ENCODE measurements at regions not wholly inside any gene's neighbourhood (a gene's known extent, or its start where the extent isn't known, plus 50 kb on each side); places are given as distances from the start of the nearest gene placed in this dataset.

DNA sequence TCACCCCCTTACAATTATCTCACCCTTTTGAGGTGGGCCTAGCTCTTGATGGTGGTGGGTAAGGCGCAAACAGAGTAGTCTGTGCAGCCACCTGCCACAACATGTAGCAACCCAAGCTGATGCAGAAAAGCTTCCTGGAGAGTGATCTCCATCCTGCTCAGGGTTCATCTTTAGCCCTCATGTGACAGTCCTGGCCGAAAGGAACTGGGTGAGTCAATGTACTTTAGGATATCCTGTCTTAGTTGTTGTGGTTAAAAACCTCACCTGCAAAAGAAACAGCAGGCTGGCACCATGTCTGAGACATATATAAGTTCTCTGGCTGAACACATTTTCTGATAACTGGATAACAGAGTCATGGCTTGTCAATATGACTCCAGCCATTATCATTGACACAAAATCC, 183.5 kb upstream of the CPHXL start:
- DNase-seq (ENCODE audit: low read depth, low spot score), result no peak
- in situ Hi-C loops (cut with HindIII; ENCODE audit: low pct_unique_long_range_greater_than_20kb, low sequenced_read_pairs), result no loop called here

DNA sequence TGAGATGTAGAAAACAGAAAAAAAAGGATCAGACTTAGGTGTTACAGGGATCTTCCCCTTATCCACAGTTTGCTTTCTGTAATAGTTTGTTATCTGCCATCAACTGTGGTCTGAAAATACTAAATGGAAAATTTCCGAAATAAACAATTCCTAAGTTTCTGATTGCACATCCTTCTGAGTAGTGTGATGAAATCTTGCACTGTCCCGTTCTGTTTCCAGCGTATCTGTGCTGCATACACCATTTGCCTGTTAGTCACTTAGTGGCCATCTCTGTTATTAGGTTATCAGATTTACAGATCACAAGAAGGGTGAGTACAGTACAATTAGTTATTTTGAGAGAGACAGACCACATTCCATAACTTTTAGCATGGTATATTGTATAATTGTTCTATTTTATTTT, 185.6 kb upstream of the CPHXL start:
- no peak for DNase-seq (ENCODE audit: low read depth, low spot score)
- in situ Hi-C loops (cut with HindIII; ENCODE audit: low pct_unique_long_range_greater_than_20kb, low sequenced_read_pairs), result no loop called here

DNA sequence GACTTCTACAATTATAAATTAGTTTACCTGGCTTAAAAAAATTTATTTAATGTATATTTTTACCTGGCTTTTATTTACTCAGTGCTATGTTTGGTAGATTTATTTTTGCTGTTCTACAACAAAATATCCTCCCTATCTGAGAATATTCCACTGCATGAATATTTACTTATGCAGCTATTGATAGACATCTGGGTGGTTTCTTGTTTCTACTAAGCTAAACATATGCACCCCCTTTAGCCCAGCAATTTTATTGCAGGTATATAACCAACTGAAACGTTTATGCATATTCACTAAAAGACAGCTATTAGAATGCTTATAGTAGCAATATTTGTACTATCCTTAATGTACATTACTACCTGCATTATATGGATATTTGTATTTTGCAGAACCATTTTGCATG, 187.7 kb upstream of the CPHXL start:
- in situ Hi-C loops (cut with HindIII; ENCODE audit: low pct_unique_long_range_greater_than_20kb, low sequenced_read_pairs), result no loop called here
- no peak for DNase-seq (ENCODE audit: low read depth, low spot score)

DNA sequence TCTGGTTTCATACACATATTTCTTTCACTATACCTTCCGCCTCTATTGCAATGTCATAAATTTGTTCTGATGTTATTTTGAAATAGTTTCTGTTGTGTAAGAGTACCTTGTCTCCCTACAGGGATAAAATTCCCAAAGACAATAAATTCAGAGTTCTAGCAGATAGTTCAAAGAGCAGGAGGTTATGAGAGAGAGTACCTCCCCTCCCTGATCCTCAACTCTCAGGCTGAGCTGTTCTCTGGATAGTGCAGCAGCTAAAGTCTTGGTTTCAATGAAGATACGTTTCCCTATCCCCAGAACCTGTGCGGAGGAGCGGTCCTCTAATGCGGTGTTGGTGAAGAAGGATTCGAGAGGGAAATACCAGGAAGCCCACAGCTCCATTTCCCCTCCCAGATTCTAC, 190.2 kb upstream of the CPHXL start:
- in situ Hi-C loops (cut with HindIII; ENCODE audit: low pct_unique_long_range_greater_than_20kb, low sequenced_read_pairs), result no loop called here
- DNase-seq (ENCODE audit: low read depth, low spot score), result no peak

DNA sequence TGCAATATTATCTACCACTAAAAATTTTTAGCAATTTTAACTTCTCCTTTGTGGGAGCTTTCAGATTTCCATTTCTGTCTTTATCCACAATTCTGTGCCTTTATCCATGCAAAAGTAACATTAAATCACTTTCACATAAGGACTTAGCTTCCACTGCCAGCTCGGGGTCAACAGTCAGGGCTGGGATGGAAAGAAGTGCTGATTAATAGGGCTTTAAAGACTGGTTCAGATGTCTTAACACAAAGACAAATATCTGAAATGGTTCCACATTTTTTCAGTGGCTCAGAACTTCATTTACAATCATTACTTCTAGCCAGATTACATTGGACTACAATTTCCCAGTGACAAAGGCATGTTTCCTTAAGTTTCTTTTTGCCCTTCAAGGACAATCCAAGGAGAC, 191.8 kb upstream of the CPHXL start:
- no peak for DNase-seq (ENCODE audit: low read depth, low spot score)
- in situ Hi-C loops (cut with HindIII; ENCODE audit: low pct_unique_long_range_greater_than_20kb, low sequenced_read_pairs), result no loop called here

DNA sequence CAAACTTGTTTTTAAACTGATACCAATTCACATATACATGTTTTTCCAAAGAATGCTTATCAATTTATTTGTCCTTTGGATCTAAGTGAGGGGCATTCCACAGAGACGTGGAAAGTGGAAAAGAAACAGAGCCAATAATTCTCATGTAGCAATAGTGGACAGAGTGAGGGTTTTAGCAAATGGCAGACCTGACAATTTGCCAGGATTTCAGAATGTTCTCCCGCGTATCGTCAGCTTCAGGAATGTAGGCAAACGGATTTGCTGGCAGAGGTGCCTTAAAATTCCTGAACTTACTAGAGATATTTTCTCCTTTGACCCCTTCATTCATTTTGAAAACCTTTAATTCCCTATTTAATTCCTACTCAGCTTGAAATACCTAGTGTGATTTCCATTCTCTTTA, 193.4 kb upstream of the CPHXL start:
- no peak for DNase-seq (ENCODE audit: low read depth, low spot score)
- in situ Hi-C loops (cut with HindIII; ENCODE audit: low pct_unique_long_range_greater_than_20kb, low sequenced_read_pairs), result no loop called here

DNA sequence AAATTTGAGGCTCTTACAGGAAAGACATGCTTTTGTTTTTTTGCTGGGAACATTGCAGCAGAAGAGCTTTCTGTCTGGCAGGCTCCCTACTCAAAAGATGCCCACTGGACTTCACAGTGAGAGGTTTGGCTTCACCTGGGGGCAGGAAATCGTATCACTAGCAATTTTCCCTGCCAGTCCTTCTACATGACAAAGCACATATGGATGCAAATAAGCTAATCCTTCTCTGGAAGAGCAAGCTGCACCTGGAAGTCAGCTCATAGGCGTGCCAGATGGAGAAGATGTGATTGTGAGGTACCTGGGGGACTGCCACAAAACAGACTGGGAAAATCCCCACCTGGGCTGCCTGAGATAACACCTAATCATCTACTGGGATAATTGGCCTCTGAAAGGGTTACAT, 195.0 kb upstream of the CPHXL start:
- DNase-seq (ENCODE audit: low read depth, low spot score), result no peak
- in situ Hi-C loops (cut with HindIII; ENCODE audit: low pct_unique_long_range_greater_than_20kb, low sequenced_read_pairs), result no loop called here

DNA sequence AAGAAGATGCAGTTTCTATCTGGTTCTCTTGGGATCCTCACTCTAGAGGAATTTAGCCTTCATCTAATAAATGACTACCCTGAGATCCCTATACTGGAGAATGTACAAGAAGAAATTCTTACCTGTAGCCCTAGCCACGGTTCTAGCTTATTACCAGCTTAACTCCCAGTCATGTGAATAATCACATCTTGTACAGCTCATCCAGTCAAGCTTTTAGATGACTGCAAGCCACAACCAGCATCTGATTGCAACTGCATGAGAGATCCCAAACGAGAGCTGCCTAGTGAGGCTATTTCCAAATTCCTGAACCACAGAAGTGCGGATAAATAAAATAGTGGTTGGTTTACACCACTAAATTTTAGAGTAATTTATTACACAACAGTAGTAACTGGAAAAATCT, 196.0 kb upstream of the CPHXL start:
- DNase-seq (ENCODE audit: low read depth, low spot score), result no peak
- in situ Hi-C loops (cut with HindIII; ENCODE audit: low pct_unique_long_range_greater_than_20kb, low sequenced_read_pairs), result no loop called here

DNA sequence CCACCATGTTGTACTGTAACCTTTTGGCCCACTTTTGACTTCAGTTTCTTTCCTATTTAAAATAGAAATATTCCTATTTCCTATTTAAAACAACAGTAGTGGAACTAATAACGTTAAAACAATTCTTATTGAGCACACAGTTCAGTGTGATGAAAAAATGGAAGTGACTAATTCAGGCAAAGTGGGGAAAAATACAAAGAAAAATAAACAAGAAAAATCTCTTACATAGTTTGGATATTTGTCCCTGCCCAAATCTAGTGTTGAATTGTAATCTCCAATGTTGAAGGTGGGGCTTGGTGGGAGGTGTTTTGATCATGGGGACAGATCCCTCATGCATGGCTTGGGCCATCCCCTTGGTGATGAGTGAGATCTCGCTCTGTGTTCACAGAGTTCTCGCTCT, 198.1 kb upstream of the CPHXL start:
- no peak for DNase-seq (ENCODE audit: low read depth, low spot score)
- in situ Hi-C loops (cut with HindIII; ENCODE audit: low pct_unique_long_range_greater_than_20kb, low sequenced_read_pairs), result no loop called here

DNA sequence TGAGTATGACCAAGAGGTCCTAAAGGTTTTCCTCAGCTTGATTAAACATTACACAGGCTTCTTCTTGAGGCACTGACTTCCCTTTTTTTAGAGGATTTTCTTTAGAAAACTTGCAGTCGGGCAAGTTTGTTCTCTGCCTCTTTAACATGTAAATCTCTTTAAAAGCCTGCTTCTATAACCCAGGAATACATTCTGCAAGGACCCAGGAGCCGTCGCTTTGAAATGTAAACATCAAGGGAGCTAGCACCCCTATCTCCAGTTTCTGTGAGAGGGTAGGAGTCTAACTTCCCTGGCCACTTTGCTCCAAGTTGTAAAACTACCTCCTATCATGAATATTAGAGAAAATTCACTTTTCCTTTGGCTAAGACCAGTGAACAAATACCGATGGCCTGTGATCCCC, 201.5 kb upstream of the CPHXL start:
- in situ Hi-C loops (cut with HindIII; ENCODE audit: low pct_unique_long_range_greater_than_20kb, low sequenced_read_pairs), result no loop called here
- no peak for DNase-seq (ENCODE audit: low read depth, low spot score)

DNA sequence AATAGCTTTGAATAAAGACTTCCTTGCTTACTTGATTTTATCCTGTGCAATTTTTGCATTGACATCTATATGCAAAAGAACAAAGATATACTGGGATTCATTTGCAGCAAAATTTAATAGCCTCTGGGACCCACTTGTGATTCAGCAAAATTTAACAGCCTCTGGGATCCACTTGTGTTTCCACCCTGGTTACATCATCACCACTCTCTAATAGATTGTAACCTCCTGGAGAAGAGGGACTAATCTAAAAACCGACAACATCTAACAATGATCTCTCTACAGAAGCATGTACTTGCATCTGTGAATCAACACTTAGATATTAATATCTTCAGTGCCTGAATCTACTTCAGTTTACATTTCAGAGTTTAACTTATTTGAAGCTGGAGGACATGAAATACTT, 202.0 kb upstream of the CPHXL start:
- no peak for DNase-seq (ENCODE audit: low read depth, low spot score)
- in situ Hi-C loops (cut with HindIII; ENCODE audit: low pct_unique_long_range_greater_than_20kb, low sequenced_read_pairs), result no loop called here

DNA sequence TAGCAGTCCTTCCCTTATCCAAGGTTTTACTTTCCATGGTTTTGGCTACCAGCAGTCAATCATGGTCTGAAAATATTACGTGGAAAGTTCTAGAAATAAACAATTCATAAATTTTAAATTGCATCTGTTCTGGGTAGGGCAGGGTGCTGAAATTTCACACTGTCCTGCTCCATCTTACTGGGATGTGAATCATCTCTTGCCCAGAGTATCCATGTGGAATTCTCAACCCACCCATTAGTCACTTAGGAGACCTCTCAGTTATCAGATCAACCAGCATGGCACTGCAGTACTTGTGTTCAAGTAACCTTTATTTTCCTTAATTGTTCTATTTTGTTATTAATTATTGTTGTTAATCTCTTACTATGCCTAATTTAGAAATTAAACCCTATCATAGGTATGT, 202.8 kb upstream of the CPHXL start:
- in situ Hi-C loops (cut with HindIII; ENCODE audit: low pct_unique_long_range_greater_than_20kb, low sequenced_read_pairs), result no loop called here
- no peak for DNase-seq (ENCODE audit: low read depth, low spot score)

DNA sequence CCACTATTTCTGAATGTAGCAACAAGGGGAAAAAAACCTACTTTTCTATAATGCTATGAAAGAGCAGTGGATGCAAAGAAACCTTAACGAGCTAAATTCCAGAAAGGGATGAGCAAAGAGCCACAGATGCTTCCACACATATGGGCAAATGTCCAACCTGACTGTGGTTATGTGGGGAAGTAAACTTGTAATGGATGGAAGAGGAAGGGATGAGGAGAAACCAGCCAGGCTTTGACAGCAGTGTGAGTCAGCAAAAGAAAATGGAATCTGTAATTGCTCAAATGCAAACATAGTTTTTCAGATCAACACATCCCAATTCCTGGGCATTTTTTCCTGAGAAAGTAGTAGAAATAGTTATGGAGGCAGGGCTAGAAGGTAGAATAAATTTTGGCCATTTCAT, 204.8 kb upstream of the CPHXL start:
- in situ Hi-C loops (cut with HindIII; ENCODE audit: low pct_unique_long_range_greater_than_20kb, low sequenced_read_pairs), result no loop called here
- no peak for DNase-seq (ENCODE audit: low read depth, low spot score)

DNA sequence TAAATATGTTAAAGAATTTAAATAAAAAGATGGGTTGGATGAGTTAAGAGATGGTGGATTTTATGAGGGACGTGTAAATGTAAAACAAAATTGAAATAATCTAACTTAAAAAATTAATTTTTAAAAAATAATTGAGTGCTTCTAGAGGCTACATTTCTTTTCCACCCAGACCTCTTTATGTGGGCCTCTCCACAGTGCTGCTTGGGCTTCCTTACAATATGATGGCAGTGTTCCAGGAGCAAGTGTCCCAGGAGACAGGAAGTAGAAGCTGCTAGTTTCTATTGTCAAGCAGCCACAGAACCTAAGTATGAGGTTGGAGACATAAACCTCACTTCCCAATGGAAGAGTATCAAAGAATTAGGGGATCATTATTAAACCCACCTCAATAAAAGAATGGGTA, 205.7 kb upstream of the CPHXL start:
- in situ Hi-C loops (cut with HindIII; ENCODE audit: low pct_unique_long_range_greater_than_20kb, low sequenced_read_pairs), result no loop called here
- DNase-seq (ENCODE audit: low read depth, low spot score), result no peak

DNA sequence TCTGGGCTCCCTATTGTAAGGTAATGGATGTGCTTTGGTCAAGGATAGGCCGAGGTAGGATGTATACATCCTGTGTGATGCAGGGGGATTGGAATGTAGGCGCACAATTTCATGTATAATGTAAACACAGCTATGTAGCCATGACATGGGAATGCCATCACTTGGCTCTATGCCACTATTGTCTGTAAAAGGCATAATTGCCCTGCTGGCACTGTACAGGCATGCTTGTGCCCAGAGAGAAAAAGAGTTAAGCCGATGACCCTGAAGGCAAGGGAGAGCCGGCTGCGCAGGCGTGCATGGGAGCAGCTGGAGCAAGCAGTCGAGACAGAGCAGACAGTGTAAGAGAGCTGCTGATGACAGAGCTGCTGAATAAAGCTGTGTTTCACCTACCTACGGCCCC, 212.5 kb upstream of the CPHXL start:
- DNase-seq (ENCODE audit: low read depth, low spot score), result no peak
- in situ Hi-C loops (cut with HindIII; ENCODE audit: low pct_unique_long_range_greater_than_20kb, low sequenced_read_pairs), result no loop called here

DNA sequence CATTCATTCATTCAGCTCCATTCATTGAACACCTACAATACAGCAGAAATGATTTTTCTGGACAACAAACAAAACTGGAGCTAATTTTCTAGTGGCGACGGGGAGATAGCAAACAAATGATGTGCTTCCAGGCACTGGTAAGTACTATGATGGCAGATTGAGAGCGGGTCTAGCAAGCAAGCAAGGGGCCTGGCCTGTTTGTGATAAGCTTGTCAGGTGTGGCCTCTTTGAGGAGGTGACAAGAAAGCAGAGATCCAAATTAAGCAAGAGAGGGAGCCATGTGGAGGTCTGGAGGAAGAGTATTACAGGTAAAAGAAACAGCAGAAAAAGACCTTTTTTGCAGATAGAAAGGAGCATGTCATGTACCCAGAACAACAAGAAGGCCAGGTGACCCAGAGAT, 216.1 kb upstream of the CPHXL start:
- in situ Hi-C loops (cut with HindIII; ENCODE audit: low pct_unique_long_range_greater_than_20kb, low sequenced_read_pairs), result no loop called here

DNA sequence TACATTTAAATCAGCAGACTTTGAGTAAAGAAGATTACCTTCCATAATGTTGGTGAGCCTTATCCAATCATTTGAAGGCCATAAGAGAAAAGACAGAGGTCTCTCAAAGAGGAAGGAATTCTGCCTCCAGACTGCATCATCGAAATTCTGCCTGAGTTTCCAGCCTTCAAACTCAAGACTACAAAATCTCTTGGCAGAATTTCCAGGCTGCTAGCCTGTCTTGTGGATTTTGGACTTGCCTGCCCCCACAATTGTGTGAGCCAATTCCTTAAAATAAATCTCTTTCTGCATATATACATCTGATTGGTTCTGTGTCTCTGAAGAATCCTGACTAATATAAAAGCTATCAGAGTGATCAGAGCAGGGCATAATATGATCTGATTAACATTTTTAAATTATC, 216.6 kb upstream of the CPHXL start:
- DNase-seq (ENCODE audit: low read depth, low spot score), result no peak
- in situ Hi-C loops (cut with HindIII; ENCODE audit: low pct_unique_long_range_greater_than_20kb, low sequenced_read_pairs), result no loop called here

More for the DNA sequence above, 216.1 kb upstream of the CPHXL start:
- DNase-seq (ENCODE audit: low read depth, low spot score), result no peak

DNA sequence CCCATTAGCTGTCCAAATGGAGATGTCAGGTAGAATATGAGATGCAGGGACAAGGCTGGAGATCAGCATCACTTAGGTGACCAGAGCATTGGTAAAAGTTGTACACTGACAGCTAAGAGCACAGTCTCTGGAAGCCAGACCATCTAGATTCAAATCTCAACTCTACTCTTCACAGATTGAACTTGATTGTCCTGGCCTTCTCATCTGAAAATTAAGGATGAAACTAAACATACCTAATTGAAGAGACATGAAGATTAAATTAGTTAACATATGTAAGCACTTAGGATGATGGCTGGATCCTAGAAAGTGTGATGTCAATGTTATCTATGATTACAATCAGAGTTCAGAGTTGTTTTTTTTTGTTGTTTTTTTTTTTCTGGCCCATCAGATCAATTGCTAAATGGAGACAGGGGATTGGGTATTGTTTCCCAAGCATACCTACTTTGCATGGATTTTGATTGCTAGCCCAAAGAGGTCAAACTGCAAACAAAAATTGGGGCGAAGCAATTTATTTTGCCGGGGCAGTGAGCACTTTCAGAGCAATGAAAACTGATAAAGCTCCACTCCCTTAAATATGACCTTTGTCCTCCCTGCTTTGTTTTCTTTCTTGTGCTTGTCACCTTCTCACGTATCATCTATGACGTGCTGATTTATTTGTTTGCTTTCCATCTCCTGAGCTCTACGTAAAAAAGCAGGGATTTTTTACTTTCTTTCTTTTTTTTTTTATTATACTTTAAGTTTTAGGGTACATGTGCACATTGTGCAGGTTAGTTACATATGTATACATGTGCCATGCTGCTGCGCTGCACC, 217.6 kb upstream of the CPHXL start:
- in situ Hi-C loops (cut with HindIII; ENCODE audit: low pct_unique_long_range_greater_than_20kb, low sequenced_read_pairs), result no loop called here
- no peak for DNase-seq (ENCODE audit: low read depth, low spot score)

DNA sequence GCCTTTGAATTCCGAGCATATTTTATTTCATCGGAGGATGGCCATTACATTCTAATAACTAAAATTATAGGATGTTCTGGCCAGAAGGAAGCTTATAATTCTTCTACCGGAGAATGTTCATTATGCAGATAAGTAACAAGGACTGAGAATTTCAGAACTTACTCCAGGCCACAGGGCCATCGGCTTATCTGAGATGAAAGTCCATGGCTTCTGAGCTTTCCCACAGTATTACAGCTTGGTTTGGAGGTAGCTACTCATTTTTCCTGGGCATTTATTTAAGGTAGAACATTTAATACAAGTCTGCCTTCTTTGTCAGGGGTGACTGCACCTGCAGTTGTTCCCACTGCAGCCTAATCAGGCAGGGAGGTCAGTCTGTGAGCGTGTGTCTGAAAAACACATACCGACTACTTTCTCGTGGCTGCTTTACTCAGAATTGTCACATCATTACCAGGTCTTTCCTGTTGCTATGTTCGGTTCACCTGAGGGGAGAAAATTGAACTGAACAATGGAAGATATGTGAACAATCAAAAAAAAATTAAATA, 219.7 kb upstream of the CPHXL start:
- in situ Hi-C loops (cut with HindIII; ENCODE audit: low pct_unique_long_range_greater_than_20kb, low sequenced_read_pairs), result no loop called here
- DNase-seq (ENCODE audit: low read depth, low spot score), result no peak

Data from SK-MEL-5 (cell line).